Small intestine (tissue), 7 donors: ENCODE measurements at regions not wholly inside any gene's neighbourhood (a gene's known extent, or its start where the extent isn't known, plus 50 kb on each side); places are given as distances from the start of the nearest gene placed in this dataset.
A peak's percentile ranks its signal among the peaks of the same experiment; 100 is the strongest.
"Not testable (repeated sequence)": the region's sequence is repeated elsewhere in the genome, so short reads cannot be mapped to it uniquely, and the experiment has no call there.

ENCODE experiments used
- DNase-seq, 2 donors: peaks; one replicate each; pipeline versions ENCODE4 v3.0.0 to v3.0.0-alpha.2; 2013
- FAIRE-seq: peaks from 2 replicates; lab custom pipeline; 2012; peaks lifted over from hg19 to GRCh38; lab: Jason Lieb, UNC
- H3K27ac ChIP-seq, 3 donors: one replicate each; pipeline ENCODE4 v1.5.1; 2013; ENCODE audit warnings: low read length in 2 of 3, mild to moderate bottlenecking in 2 of 3, control low read depth in 1 of 3, inconsistent platforms in 1 of 3, low read depth in 1 of 3, moderate library complexity in 1 of 3
- H3K27me3 ChIP-seq, 3 donors: one replicate each; pipeline ENCODE4 v1.6.1; 2013; ENCODE audit warnings: low read length in 3 of 3, inconsistent platforms in 1 of 3; ENCODE audit not compliant: control insufficient read depth in 3 of 3, insufficient read depth in 3 of 3
- H3K36me3 ChIP-seq, 3 donors: one replicate each; pipeline ENCODE4 v1.6.1; 2013; ENCODE audit warnings: low read length in 3 of 3, inconsistent platforms in 1 of 3, low read depth in 1 of 3, mild to moderate bottlenecking in 1 of 3, moderate library complexity in 1 of 3; ENCODE audit not compliant: control insufficient read depth in 3 of 3, insufficient read depth in 2 of 3
- H3K4me1 ChIP-seq, 3 donors: one replicate each; pipeline ENCODE4 v1.6.1; 2013; ENCODE audit warnings: low read length in 2 of 3, inconsistent platforms in 1 of 3, low read depth in 1 of 3, mild to moderate bottlenecking in 1 of 3, moderate library complexity in 1 of 3; ENCODE audit not compliant: control insufficient read depth in 3 of 3, insufficient read depth in 2 of 3
- H3K4me3 ChIP-seq, 3 donors: one replicate each; pipeline ENCODE4 v1.5.1; 2013; ENCODE audit warnings: low read length in 3 of 3, control low read depth in 1 of 3, inconsistent platforms in 1 of 3, low read depth in 1 of 3, mild to moderate bottlenecking in 1 of 3, moderate library complexity in 1 of 3
- H3K9me3 ChIP-seq, 2 donors: one replicate each; pipeline ENCODE4 v1.6.1; 2013; ENCODE audit warnings: low read depth in 1 of 2, low read length in 1 of 2; ENCODE audit not compliant: control insufficient read depth in 2 of 2, insufficient read depth in 1 of 2
- WGBS, 3 donors: extraction: QIAGEN DNeasy Blood & Tissue Kit; methylation state at CpG; one replicate each; pipeline ENCODE4 v1.1.7; 2013; 5-methylcytosine and 5-hydroxymethylcytosine counted together
- donor health status: healthy with polysubstance abuse.
- donor health status: control.
- donor health status: control.
- donor health status: Bipolar disorder and iron deficiency.
- donor health status: healthy.

DNA sequence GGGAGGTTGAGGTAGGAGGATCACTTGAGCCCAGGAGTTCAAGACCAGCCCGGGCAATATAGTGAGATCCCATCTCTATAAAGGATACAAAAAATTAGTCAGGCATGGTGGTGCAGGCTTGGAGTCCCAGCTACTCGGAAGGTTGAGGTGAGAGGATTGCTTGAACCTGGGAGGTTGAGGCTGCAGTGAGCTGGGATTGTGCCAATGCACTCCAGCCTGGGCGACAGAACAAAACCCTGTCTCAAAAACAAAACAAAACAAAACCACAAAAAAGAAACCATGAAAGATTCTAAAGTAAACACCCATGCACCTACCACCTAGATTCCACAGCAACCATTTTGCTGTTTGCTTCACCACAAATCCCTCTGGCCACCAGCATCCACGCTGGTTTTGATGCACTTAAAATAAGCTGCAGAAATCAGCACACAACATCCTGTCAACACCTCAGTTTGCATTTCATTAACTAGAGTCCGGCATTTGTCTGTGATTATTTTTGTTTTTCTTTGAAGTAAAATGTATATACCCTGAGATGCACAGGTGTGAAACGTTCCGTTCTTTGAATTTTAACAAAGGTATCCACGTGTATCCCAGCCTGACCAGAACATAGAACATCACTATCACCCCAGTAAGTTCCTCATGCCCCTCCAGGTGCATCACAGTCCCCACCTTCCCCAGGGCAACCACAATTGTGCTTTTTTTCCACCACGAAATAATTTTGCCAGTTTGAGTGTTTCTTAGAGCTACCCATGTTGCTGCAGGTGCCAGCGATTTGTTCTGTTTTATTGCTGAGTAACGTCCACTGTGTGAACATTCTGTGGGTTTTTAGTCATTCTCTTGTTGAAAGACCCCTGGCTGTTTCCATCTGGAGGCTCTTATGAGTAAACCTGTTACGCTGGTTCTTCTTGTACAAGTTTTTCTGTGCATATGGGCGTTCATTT lies 191.5 kb downstream of the SEC14L1 start:
- peaks cover 0 to 5% of the 10 kb centered on the region in 2 donors for H3K9me3 ChIP-seq
- DNase-seq (peak in 1 of 2 donors; percentile 32), FAIRE-seq (no peak)
- peaks cover 0 to 39% (median 7%) of the 10 kb centered on the region in 3 donors for H3K4me1 ChIP-seq
- H3K27ac ChIP-seq = peak overlapping the region in 2 of 3 donors; percentile 21 to 41
- no peaks in the 10 kb centered on the region for H3K27me3 ChIP-seq
- WGBS, 3 donors = 64 to 73% (median 67%) methylated on average over 13 of the region's 13 CpGs
- H3K36me3 ChIP-seq = peaks cover 0 to 25% (median 0%) of the 10 kb centered on the region in 3 donors
- H3K4me3 ChIP-seq = no peak overlapping the region

DNA sequence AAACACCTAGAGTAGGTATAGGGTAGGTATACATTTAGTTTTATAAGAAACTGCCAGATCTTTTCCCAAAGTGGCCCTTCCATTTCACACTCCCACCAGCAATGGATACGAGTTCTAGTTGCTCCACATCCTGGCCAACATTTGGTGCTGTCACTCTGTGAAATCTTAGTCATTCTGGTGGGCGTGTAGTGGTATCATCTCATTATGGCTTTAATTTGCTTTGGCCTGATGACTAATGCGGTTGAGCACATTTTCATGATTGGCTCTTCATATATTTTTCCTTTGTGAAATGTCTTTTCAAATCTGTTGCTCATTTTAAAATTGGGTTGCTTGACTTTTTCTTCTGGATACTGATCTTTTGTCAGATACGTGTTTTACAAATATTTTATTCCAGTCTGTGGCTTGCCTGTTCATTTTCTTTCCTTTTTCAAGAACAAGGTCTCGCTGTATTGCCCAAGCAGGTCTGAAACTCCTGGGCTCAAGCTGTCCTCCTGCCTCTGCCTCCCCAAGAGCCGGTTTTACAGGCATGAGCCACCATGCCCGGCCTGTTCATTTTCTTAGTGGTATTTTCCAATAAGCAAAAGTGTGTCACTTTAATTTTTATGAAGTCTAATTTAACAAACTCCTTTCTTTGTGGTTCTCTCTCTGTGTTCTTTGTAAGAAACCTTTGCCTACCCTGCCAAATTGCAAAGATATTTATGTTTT lies 192.4 kb downstream of the SEC14L1 start:
- H3K27ac ChIP-seq = peak overlapping the region in 1 of 3 donors; percentile 41
- no peaks in the 10 kb centered on the region for H3K27me3 ChIP-seq
- DNase-seq = peak in 1 of 2 donors; percentile 36
- FAIRE-seq = no peak
- H3K36me3 ChIP-seq = peaks cover 0 to 25% (median 0%) of the 10 kb centered on the region in 3 donors
- H3K9me3 ChIP-seq = peaks cover 0 to 5% of the 10 kb centered on the region in 2 donors
- no peak overlapping the region for H3K4me3 ChIP-seq
- WGBS, 3 donors = 75 to 81% (median 81%) methylated on average over 7 of the region's 7 CpGs
- peaks cover 0 to 30% (median 5%) of the 10 kb centered on the region in 3 donors for H3K4me1 ChIP-seq

DNA sequence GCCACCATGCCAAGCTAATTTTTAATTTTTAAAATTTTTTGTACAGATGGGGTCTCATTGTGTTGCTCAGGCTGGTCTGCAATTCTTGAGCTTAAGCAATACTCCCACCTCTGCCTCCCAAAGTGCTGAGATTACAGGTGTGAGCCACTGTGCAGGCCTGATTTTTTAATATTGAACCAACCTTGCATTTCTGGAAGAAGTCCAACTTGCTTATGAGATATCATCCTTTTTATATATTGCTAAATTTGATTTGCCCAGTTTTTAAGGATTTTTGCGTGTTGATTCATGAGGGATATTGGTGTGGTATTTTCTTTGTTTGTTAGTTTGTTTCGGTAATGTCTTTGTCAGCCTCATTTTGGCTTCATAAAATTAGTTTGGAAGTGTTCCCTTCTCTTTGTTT lies 196.4 kb downstream of the SEC14L1 start:
- Histone ChIP-seq H3K4me1 (peaks cover 0 to 2% (median 0%) of the 10 kb centered on the region in 3 donors), H3K9me3 (peaks cover 0 to 5% of the 10 kb centered on the region in 2 donors), H3K27ac (no peak overlapping the region), H3K4me3 (no peak overlapping the region), H3K36me3 (peaks cover 0 to 2% (median 0%) of the 10 kb centered on the region in 3 donors), H3K27me3 (no peaks in the 10 kb centered on the region)
- FAIRE-seq = no peak
- WGBS, 3 donors = 98 to 100% (median 98%) methylated on average over 2 of the region's 2 CpGs
- no peak for DNase-seq

DNA sequence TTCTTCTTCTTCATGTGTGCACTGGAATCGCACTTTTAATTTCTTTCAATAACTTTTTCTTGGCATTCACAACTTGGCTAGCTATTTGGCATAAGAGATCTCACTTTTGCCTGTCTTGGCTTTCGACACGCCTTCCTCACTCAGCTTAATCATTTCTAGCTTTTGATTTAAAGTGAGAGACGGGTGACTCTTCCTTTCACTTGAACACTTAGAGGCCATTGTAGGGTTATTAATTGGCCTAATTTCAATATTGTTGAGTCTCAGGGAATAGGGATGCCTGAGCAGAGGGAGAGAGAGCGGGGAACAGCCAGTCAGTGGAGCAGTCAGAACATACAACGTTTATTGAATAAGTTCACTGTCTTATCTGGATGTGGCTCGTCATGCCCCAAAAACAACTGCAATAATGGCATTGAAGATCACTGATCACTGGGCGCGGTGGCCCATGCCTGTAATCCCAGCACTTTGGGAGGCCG lies 200.3 kb downstream of the SEC14L1 start:
- H3K27me3 ChIP-seq = no peaks in the 10 kb centered on the region
- peaks cover 0 to 8% (median 0%) of the 10 kb centered on the region in 3 donors for H3K36me3 ChIP-seq
- 45 to 66% (median 47%) methylated on average over 10 of the region's 10 CpGs for whole genome bisulfite sequencing, 3 donors
- peaks cover 0 to 4% (median 0%) of the 10 kb centered on the region in 3 donors for H3K4me1 ChIP-seq
- FAIRE-seq = no peak
- no peak for DNase-seq
- peaks cover 0 to 8% of the 10 kb centered on the region in 2 donors for H3K9me3 ChIP-seq
- no peak overlapping the region for H3K27ac ChIP-seq
- no peak overlapping the region for H3K4me3 ChIP-seq

DNA sequence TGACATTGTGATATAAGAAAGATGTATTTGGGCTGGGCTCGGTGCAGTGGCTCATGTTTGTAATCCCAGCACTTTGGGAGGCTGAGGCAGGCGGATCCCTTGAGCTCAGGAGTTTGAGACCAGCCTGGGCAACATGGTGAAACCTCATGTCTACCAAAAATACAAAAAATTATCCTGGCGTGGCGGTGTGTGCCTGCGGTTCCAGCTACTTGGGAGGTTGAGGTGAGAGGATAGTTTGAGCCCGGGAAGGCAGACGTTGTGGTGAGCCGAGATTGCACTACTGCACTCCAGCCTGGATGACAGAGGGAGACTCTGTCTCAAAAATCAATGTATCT lies 201.9 kb downstream of the SEC14L1 start:
- FAIRE-seq, H3K4me3 ChIP-seq, H3K36me3 ChIP-seq, DNase-seq, H3K4me1 ChIP-seq, H3K27me3 ChIP-seq, H3K9me3 ChIP-seq: not testable (repeated sequence)
- peak overlapping the region in 2 of 3 donors; percentile 67 to 88 for H3K27ac ChIP-seq
- 53 to 77% (median 68%) methylated on average over 8 of the region's 8 CpGs for WGBS, 3 donors

DNA sequence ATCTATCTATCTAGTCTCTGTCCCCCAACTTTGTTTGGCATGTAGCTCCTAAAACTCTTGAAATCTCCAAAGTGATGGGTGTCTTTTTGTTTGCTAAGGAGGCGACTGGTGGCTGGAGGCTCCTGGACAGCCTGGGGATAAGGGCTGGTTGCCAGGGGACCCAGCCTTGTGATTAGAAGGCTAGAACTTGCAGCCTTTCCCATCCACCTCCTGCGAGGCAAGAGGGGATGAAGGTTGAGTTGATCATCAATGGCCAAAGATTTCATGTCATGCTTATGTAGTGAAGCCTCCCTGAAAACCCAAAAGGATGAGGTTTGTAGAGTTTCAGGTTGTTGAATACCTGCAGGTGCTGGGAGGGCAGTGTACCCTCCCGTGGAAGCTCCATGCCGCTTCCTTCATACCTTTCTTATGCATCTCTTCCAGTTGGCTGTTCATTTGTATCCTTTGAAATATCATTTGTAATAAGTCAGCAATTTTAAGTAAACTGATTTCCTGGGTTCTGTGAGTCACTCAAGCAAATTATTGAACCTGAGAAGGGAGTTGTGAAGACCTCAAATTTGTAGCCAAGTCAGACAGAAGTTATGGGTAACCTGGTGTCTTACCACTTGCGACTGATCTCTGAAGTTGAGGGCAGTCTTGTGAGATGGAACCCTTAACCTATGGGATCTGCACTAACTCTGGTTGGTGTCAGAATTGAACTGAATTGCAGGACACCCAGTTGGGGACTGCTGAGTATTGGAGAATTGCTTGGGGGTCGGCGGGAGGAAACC lies 202.4 kb downstream of the SEC14L1 start:
- no peak for DNase-seq
- Histone ChIP-seq H3K27ac (peak overlapping the region in 1 of 3 donors; percentile 72), H3K4me3 (no peak overlapping the region), H3K36me3 (peaks cover 0 to 8% (median 0%) of the 10 kb centered on the region in 3 donors), H3K27me3 (no peaks in the 10 kb centered on the region), H3K4me1 (peaks cover 0 to 4% (median 0%) of the 10 kb centered on the region in 3 donors), H3K9me3 (peaks cover 0 to 3% of the 10 kb centered on the region in 2 donors)
- WGBS, 3 donors = 81 to 93% (median 86%) methylated on average over 7 of the region's 7 CpGs
- no peak for FAIRE-seq

DNA sequence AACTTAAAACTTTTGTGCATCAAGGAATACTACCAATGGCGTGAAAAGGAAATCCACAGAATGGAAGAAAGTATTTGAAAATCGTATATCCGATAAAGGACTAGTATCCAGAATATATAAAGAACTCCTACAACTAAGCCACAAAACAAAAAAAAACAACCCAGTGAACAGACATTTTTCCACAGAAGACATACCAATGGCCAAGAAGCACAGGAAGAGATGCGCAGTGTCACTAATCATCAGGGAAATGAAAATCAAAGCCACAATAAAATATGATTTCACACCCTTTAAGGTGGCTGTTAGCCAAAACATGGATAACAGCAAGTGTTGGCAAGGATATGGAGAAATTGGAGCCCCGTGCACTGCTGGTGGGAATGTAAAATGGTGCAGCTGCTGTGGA lies 203.3 kb downstream of the SEC14L1 start:
- 96 to 99% (median 97%) methylated on average over 5 of the region's 5 CpGs for WGBS, 3 donors

More for the DNA sequence above, 203.3 kb downstream of the SEC14L1 start:
- H3K27me3 ChIP-seq = no peaks in the 10 kb centered on the region
- H3K4me3 ChIP-seq = no peak overlapping the region
- H3K27ac ChIP-seq = no peak overlapping the region
- no peak for DNase-seq
- no peak for FAIRE-seq
- peaks cover 0 to 4% (median 0%) of the 10 kb centered on the region in 3 donors for H3K4me1 ChIP-seq
- peaks cover 0 to 8% (median 0%) of the 10 kb centered on the region in 3 donors for H3K36me3 ChIP-seq
- H3K9me3 ChIP-seq = peaks cover 0 to 3% of the 10 kb centered on the region in 2 donors
